ENCODE measurements at regions not wholly inside any gene's neighbourhood (a gene's known extent, or its start where the extent isn't known, plus 50 kb on each side); places are given as distances from the start of the nearest gene placed in this dataset.

DNA sequence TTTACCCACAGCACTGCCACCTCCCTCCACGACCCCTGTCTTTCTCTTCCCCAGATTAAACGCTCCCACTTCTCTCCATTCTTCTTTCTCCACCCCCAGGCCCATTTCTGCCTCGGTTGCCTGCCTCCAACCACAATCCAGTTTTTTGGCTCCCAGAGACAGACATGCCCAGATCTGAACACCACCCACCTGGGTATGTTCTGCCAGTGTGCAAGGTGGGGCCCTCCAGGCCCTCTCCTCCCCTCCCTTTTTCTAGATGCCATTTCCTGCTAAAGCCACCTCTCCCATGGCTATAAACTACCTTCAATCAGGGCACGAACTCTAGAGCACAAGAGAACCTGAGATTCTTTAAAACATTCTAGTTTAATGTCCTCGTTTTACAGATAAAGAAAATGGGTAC lies 63.3 kb downstream of the IRF2BPL start:
- TF ChIP-seq, protein P1, sequence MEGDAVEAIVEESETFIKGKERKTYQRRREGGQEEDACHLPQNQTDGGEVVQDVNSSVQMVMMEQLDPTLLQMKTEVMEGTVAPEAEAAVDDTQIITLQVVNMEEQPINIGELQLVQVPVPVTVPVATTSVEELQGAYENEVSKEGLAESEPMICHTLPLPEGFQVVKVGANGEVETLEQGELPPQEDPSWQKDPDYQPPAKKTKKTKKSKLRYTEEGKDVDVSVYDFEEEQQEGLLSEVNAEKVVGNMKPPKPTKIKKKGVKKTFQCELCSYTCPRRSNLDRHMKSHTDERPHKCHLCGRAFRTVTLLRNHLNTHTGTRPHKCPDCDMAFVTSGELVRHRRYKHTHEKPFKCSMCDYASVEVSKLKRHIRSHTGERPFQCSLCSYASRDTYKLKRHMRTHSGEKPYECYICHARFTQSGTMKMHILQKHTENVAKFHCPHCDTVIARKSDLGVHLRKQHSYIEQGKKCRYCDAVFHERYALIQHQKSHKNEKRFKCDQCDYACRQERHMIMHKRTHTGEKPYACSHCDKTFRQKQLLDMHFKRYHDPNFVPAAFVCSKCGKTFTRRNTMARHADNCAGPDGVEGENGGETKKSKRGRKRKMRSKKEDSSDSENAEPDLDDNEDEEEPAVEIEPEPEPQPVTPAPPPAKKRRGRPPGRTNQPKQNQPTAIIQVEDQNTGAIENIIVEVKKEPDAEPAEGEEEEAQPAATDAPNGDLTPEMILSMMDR (IDR thresholded peaks at IDR 0.05): no peak
- TF ChIP-seq POLR2A (IDR thresholded peaks at IDR 0.05): no peak

Data from heart left ventricle (tissue), 13 donors.